ENCODE measurements at regions not wholly inside any gene's neighbourhood (a gene's known extent, or its start where the extent isn't known, plus 50 kb on each side); places are given as distances from the start of the nearest gene placed in this dataset.

GRCh38 chr1:194600716-194601115 lies 1414.3 kb upstream of the B3GALT2 start:
- H3K9me3 ChIP-seq (ENCODE audit: insufficient read depth, low read depth, low read length), result no peaks in the 10 kb centered on the region
- H3K9me2 ChIP-seq (replicated peaks; ENCODE audit: low read depth, low read length), result no peaks in the 10 kb centered on the region
- no peaks in the 10 kb centered on the region for H3K27me3 ChIP-seq (ENCODE audit: insufficient read depth, low read length, poor library complexity, severe bottlenecking)
- no peaks in the 10 kb centered on the region for H3F3A ChIP-seq (ENCODE audit: low read depth)
- H3K9ac ChIP-seq (ENCODE audit: low read depth, low read length, poor library complexity, severe bottlenecking), result no peak overlapping the region
- TF ChIP-seq EZH2phosphoT487 (IDR thresholded peaks at IDR 0.05; ENCODE audit: borderline replicate concordance) (no peak), CTCF (conservative IDR thresholded peaks at IDR 0.05; ENCODE audit: low read length) (no peak)
- H2AFZ ChIP-seq (ENCODE audit: low read length), result 0 out of 2 replicates have a peak overlapping the region, but pooled peaks have one; percentile 37
- H3K4me2 ChIP-seq (ENCODE audit: low read depth, low read length, poor library complexity, severe bottlenecking), result peak overlapping the region; percentile 22
- H3K36me3 ChIP-seq (ENCODE audit: insufficient read depth, low read length), result no peaks in the 10 kb centered on the region
- no peaks in the 10 kb centered on the region for H4K20me1 ChIP-seq (ENCODE audit: insufficient read depth, low read length, poor library complexity, severe bottlenecking)
- H3K79me2 ChIP-seq (ENCODE audit: insufficient read depth, low read length), result no peaks in the 10 kb centered on the region
- H3K4me1 ChIP-seq (ENCODE audit: insufficient read depth, low read length, poor library complexity, severe bottlenecking), result no peaks in the 10 kb centered on the region
- no peak overlapping the region for H3K4me3 ChIP-seq (ENCODE audit: low read length, poor library complexity, severe bottlenecking)

DNA sequence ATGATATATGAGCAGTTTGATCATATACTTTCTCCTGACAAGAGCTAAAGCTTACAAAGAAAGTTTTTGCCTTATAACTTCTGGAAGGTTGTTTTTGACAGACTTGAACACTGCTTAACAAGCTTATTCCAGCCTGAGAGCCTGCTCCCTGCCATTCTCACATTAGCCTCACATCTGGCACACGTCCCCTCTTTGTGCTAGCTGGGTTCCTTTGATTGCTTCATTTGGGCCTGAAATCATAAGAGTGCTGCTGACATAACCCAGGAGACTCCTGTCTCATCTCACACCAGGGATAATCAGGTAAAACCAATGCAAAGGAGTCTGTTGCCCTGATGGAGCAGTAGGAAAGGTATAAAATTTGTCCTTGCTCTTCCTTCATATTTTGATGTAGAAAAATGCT lies 1411.7 kb upstream of the B3GALT2 start:
- no peaks in the 10 kb centered on the region for H3K27me3 ChIP-seq (ENCODE audit: insufficient read depth, low read length, poor library complexity, severe bottlenecking)
- no peaks in the 10 kb centered on the region for H3F3A ChIP-seq (ENCODE audit: low read depth)
- H3K79me2 ChIP-seq (ENCODE audit: insufficient read depth, low read length), result no peaks in the 10 kb centered on the region
- H3K4me3 ChIP-seq (ENCODE audit: low read length, poor library complexity, severe bottlenecking), result no peak overlapping the region
- H3K4me1 ChIP-seq (ENCODE audit: insufficient read depth, low read length, poor library complexity, severe bottlenecking), result no peaks in the 10 kb centered on the region
- no peaks in the 10 kb centered on the region for H3K36me3 ChIP-seq (ENCODE audit: insufficient read depth, low read length)
- peak overlapping the region; percentile 72; the same call in 1 of the 2 replicates for H2AFZ ChIP-seq (ENCODE audit: low read length)
- no peaks in the 10 kb centered on the region for H4K20me1 ChIP-seq (ENCODE audit: insufficient read depth, low read length, poor library complexity, severe bottlenecking)
- no peaks in the 10 kb centered on the region for H3K9me3 ChIP-seq (ENCODE audit: insufficient read depth, low read depth, low read length)
- no peak overlapping the region for H3K9ac ChIP-seq (ENCODE audit: low read depth, low read length, poor library complexity, severe bottlenecking)
- TF ChIP-seq CTCF (conservative IDR thresholded peaks at IDR 0.05; ENCODE audit: low read length), result no peak
- no peak for TF ChIP-seq EZH2phosphoT487 (IDR thresholded peaks at IDR 0.05; ENCODE audit: borderline replicate concordance)
- H3K4me2 ChIP-seq (ENCODE audit: low read depth, low read length, poor library complexity, severe bottlenecking), result no peak overlapping the region
- no peaks in the 10 kb centered on the region for H3K9me2 ChIP-seq (replicated peaks; ENCODE audit: low read depth, low read length)

- Histone ChIP-seq H2AFZ (ENCODE audit: low read length) (no peak overlapping the region), H3K4me3 (ENCODE audit: low read length, poor library complexity, severe bottlenecking) (no peak overlapping the region), H4K20me1 (ENCODE audit: insufficient read depth, low read length, poor library complexity, severe bottlenecking) (no peaks in the 10 kb centered on the region), H3K9me3 (ENCODE audit: insufficient read depth, low read depth, low read length) (no peaks in the 10 kb centered on the region), H3K9me2 (replicated peaks; ENCODE audit: low read depth, low read length) (no peaks in the 10 kb centered on the region; the same call in 1 of the 2 replicates), H3K36me3 (ENCODE audit: insufficient read depth, low read length) (no peaks in the 10 kb centered on the region), H3F3A (ENCODE audit: low read depth) (no peaks in the 10 kb centered on the region), H3K4me1 (ENCODE audit: insufficient read depth, low read length, poor library complexity, severe bottlenecking) (no peaks in the 10 kb centered on the region), H3K9ac (ENCODE audit: low read depth, low read length, poor library complexity, severe bottlenecking) (no peak overlapping the region), H3K79me2 (ENCODE audit: insufficient read depth, low read length) (no peaks in the 10 kb centered on the region), H3K4me2 (ENCODE audit: low read depth, low read length, poor library complexity, severe bottlenecking) (no peak overlapping the region), H3K27me3 (ENCODE audit: insufficient read depth, low read length, poor library complexity, severe bottlenecking) (no peaks in the 10 kb centered on the region)
- TF ChIP-seq CTCF (conservative IDR thresholded peaks at IDR 0.05; ENCODE audit: low read length) (no peak), EZH2phosphoT487 (IDR thresholded peaks at IDR 0.05; ENCODE audit: borderline replicate concordance) (no peak)
Observed at GRCh38 chr1:194586302-194586701, 1399.9 kb upstream of the B3GALT2 start.

Measured in Loucy (cell line).